Neural cell (in vitro differentiated cells): ENCODE measurements at regions not wholly inside any gene's neighbourhood (a gene's known extent, or its start where the extent isn't known, plus 50 kb on each side); places are given as distances from the start of the nearest gene placed in this dataset.

Source experiments
- RAD21 ChIP-seq: fragments of 450-650 bp; conservative IDR thresholded peaks from 2 replicates; pipeline ENCODE4 v1.6.1; 2014; ENCODE audit warnings: antibody characterized with exemption, mild to moderate bottlenecking, moderate library complexity
- TF ChIP-seq, protein P1 (sequence below): fragments of 450-650 bp; IDR thresholded peaks from 2 replicates; pipeline ENCODE4 v1.5.1; 2014; ENCODE audit warnings: antibody characterized with exemption, mild to moderate bottlenecking, moderate library complexity; ENCODE audit not compliant: poor library complexity, severe bottlenecking

DNA sequence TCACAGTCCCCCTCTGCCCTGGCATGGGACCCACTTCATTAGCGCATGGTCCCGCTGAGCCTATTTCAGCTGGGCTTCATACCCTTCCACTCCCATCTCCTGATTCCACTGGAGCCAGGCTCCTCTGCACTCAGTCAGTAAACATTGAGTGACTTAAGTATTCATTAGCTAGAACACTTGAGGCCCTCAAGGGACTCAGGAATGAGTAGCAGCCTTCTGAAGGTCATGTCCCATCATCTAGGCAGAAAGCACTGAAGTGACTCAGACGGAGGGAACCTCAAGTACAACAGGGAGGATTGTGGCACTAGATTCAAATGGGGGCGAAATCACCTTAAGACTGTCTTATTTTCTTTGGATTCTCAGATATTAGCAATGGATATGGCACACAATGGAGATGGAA is 186.6 kb upstream of the INHBA start:
- TF ChIP-seq, protein P1, sequence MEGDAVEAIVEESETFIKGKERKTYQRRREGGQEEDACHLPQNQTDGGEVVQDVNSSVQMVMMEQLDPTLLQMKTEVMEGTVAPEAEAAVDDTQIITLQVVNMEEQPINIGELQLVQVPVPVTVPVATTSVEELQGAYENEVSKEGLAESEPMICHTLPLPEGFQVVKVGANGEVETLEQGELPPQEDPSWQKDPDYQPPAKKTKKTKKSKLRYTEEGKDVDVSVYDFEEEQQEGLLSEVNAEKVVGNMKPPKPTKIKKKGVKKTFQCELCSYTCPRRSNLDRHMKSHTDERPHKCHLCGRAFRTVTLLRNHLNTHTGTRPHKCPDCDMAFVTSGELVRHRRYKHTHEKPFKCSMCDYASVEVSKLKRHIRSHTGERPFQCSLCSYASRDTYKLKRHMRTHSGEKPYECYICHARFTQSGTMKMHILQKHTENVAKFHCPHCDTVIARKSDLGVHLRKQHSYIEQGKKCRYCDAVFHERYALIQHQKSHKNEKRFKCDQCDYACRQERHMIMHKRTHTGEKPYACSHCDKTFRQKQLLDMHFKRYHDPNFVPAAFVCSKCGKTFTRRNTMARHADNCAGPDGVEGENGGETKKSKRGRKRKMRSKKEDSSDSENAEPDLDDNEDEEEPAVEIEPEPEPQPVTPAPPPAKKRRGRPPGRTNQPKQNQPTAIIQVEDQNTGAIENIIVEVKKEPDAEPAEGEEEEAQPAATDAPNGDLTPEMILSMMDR: no peak
- no peak for TF ChIP-seq RAD21
